ENCODE measurements at regions not wholly inside any gene's neighbourhood (a gene's known extent, or its start where the extent isn't known, plus 50 kb on each side); places are given as distances from the start of the nearest gene placed in this dataset.
"Not testable (repeated sequence)": the region's sequence is repeated elsewhere in the genome, so short reads cannot be mapped to it uniquely, and the experiment has no call there.

DNA sequence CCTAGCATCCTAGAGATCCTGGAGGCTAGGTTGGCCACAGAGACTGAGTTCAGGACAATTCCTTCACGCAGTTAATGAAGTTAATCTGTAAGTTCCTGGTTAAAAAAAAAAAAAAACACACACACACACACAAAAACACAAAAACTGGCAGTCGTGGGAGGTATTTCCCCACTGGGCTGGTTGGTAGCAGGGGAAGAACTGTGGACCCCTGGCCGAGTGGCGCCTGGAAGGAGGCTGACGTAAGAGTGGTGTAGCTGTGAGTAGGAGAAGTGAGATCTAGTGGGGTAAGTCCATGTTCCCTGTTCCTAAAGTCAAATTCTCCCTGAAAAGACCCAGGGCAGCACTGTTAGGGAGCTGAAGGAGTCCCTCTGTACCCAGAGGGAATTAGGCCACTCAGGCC, 461.0 kb upstream of the ZNG1F start:
- DNase-seq (ENCODE audit: low read depth, low spot score); H3K4me1 ChIP-seq (ENCODE audit: control insufficient read depth, extremely low read depth, insufficient read depth, low read length); H3K79me2 ChIP-seq (ENCODE audit: control insufficient read depth, insufficient read depth, low read length); dilution Hi-C loops (cut with MboI; ENCODE audit: extremely low pct_ligation_motif_present, low sequenced_read_pairs); H3K4me2 ChIP-seq (ENCODE audit: control insufficient read depth, extremely low read depth, insufficient read depth, low read depth, low read length); H3K9me1 ChIP-seq (ENCODE audit: control insufficient read depth, extremely low read depth, insufficient read depth, low read length); H3K9ac ChIP-seq (ENCODE audit: control insufficient read depth, extremely low read depth, insufficient read depth, low read length); FAIRE-seq; H4K20me1 ChIP-seq (ENCODE audit: control insufficient read depth, extremely low read depth, insufficient read depth, low read length); H3K36me3 ChIP-seq (ENCODE audit: control insufficient read depth in 2 of 2, extremely low read depth in 1 of 2, insufficient read depth in 2 of 2, low read length in 2 of 2); H3K4me3 ChIP-seq (ENCODE audit: control insufficient read depth in 2 of 3, extremely low read depth in 1 of 3, insufficient read depth in 2 of 3, low read depth in 1 of 3, low read length in 3 of 3); H3K27ac ChIP-seq (ENCODE audit: control insufficient read depth, insufficient read depth, low read length); H3K9me3 ChIP-seq (ENCODE audit: control insufficient read depth, low read depth, low read length); H2AFZ ChIP-seq (ENCODE audit: control insufficient read depth, low read length); H3K27me3 ChIP-seq (ENCODE audit: control insufficient read depth, extremely low read depth, insufficient read depth, low read length): not testable (repeated sequence)

DNA sequence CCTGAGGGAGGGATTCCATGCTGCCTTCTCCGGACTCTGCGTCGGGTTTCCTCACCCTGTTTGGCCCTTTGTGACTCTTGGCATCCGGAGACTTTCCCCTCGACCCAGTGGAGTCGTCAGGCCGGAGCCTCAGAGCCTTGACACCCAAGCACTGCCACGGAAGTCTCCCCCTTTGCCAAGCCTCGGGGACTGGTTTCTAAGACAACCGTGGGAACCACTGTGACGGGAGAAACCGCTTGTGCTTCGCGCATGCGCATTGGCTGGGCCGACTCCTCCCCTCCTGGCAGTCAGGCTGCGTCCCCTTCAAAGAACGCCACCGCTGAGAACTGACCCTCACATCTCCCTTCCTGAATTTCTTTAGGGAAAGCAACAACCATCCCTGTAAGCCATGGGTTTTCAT, 459.4 kb upstream of the ZNG1F start:
- H3K9ac ChIP-seq (ENCODE audit: control insufficient read depth, extremely low read depth, insufficient read depth, low read length); DNase-seq (ENCODE audit: low read depth, low spot score); H3K9me3 ChIP-seq (ENCODE audit: control insufficient read depth, low read depth, low read length); H4K20me1 ChIP-seq (ENCODE audit: control insufficient read depth, extremely low read depth, insufficient read depth, low read length); H2AFZ ChIP-seq (ENCODE audit: control insufficient read depth, low read length); dilution Hi-C loops (cut with MboI; ENCODE audit: extremely low pct_ligation_motif_present, low sequenced_read_pairs); H3K4me3 ChIP-seq (ENCODE audit: control insufficient read depth in 2 of 3, extremely low read depth in 1 of 3, insufficient read depth in 2 of 3, low read depth in 1 of 3, low read length in 3 of 3); H3K79me2 ChIP-seq (ENCODE audit: control insufficient read depth, insufficient read depth, low read length); FAIRE-seq; H3K4me1 ChIP-seq (ENCODE audit: control insufficient read depth, extremely low read depth, insufficient read depth, low read length); H3K36me3 ChIP-seq (ENCODE audit: control insufficient read depth in 2 of 2, extremely low read depth in 1 of 2, insufficient read depth in 2 of 2, low read length in 2 of 2); H3K27ac ChIP-seq (ENCODE audit: control insufficient read depth, insufficient read depth, low read length); H3K27me3 ChIP-seq (ENCODE audit: control insufficient read depth, extremely low read depth, insufficient read depth, low read length); H3K4me2 ChIP-seq (ENCODE audit: control insufficient read depth, extremely low read depth, insufficient read depth, low read depth, low read length); H3K9me1 ChIP-seq (ENCODE audit: control insufficient read depth, extremely low read depth, insufficient read depth, low read length): not testable (repeated sequence)

DNA sequence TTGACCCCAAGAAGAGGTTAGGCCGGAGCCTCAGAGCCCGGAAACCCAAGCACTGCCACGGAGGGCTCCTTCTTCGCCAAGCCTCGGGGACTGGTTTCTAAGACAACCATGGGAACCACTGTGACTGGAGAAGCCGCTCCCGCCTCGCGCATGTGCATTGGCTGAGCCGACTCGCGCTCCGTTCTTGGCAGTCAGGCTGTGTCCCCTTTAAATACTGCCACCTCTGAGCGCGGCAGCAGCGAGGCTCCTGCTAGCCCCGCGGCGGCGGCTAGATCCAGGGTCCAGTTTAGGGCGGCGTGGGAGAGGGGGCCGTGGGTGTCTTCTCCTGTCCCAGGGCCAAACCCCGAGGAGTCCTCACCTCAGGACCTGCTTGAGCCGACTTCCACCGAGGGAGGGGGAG, 457.1 kb upstream of the ZNG1F start:
- DNase-seq (ENCODE audit: low read depth, low spot score); H3K27ac ChIP-seq (ENCODE audit: control insufficient read depth, insufficient read depth, low read length); H3K4me1 ChIP-seq (ENCODE audit: control insufficient read depth, extremely low read depth, insufficient read depth, low read length); H3K4me2 ChIP-seq (ENCODE audit: control insufficient read depth, extremely low read depth, insufficient read depth, low read depth, low read length); H3K9ac ChIP-seq (ENCODE audit: control insufficient read depth, extremely low read depth, insufficient read depth, low read length); H3K36me3 ChIP-seq (ENCODE audit: control insufficient read depth in 2 of 2, extremely low read depth in 1 of 2, insufficient read depth in 2 of 2, low read length in 2 of 2); H3K27me3 ChIP-seq (ENCODE audit: control insufficient read depth, extremely low read depth, insufficient read depth, low read length); H3K9me1 ChIP-seq (ENCODE audit: control insufficient read depth, extremely low read depth, insufficient read depth, low read length); H3K79me2 ChIP-seq (ENCODE audit: control insufficient read depth, insufficient read depth, low read length); H3K9me3 ChIP-seq (ENCODE audit: control insufficient read depth, low read depth, low read length); dilution Hi-C loops (cut with MboI; ENCODE audit: extremely low pct_ligation_motif_present, low sequenced_read_pairs); FAIRE-seq; H2AFZ ChIP-seq (ENCODE audit: control insufficient read depth, low read length); H4K20me1 ChIP-seq (ENCODE audit: control insufficient read depth, extremely low read depth, insufficient read depth, low read length); H3K4me3 ChIP-seq (ENCODE audit: control insufficient read depth in 2 of 3, extremely low read depth in 1 of 3, insufficient read depth in 2 of 3, low read depth in 1 of 3, low read length in 3 of 3): not testable (repeated sequence)

DNA sequence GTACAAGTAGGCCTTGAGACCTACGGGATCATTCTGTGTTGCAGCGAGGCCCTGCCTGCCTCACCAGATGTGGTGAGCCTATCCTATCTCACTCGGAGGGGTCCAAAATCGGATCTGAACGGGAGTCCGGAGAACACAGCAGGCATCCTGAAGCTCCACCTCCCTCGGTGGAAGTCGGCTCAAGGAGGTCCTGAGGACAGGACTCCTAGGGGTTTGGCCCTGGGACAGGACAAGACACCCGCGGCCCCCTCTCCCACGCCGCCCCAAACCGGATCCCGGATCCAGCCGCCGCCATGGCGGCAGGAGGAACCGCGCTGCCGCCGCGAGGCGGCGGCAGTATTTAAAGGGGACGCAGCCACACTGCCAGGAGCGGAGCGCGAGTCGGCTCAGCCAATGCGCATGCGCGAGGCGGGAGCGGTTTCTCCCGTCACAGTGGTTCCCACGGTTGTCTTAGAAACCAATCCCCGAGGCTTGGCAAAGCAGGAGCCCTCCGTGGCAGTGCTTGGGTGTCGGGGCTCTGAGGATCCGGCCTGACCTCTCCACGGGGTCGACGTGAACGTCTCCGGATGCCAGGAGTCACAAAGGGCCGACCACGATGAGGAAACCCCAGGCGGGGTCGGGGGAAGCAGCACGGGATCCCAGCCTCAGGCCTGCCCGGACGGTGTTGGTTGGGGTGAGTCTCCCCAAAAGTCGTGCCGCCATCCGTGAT, 454.6 kb upstream of the ZNG1F start:
- H4K20me1 ChIP-seq (ENCODE audit: control insufficient read depth, extremely low read depth, insufficient read depth, low read length); H3K27me3 ChIP-seq (ENCODE audit: control insufficient read depth, extremely low read depth, insufficient read depth, low read length); H3K9me1 ChIP-seq (ENCODE audit: control insufficient read depth, extremely low read depth, insufficient read depth, low read length); H3K79me2 ChIP-seq (ENCODE audit: control insufficient read depth, insufficient read depth, low read length); H3K4me2 ChIP-seq (ENCODE audit: control insufficient read depth, extremely low read depth, insufficient read depth, low read depth, low read length); FAIRE-seq; H3K9me3 ChIP-seq (ENCODE audit: control insufficient read depth, low read depth, low read length); H3K36me3 ChIP-seq (ENCODE audit: control insufficient read depth in 2 of 2, extremely low read depth in 1 of 2, insufficient read depth in 2 of 2, low read length in 2 of 2); H3K4me1 ChIP-seq (ENCODE audit: control insufficient read depth, extremely low read depth, insufficient read depth, low read length); dilution Hi-C loops (cut with MboI; ENCODE audit: extremely low pct_ligation_motif_present, low sequenced_read_pairs); DNase-seq (ENCODE audit: low read depth, low spot score); H3K27ac ChIP-seq (ENCODE audit: control insufficient read depth, insufficient read depth, low read length); H3K9ac ChIP-seq (ENCODE audit: control insufficient read depth, extremely low read depth, insufficient read depth, low read length): not testable (repeated sequence)
- H2AFZ ChIP-seq (ENCODE audit: control insufficient read depth, low read length) = peak overlapping the region; percentile 43
- H3K4me3 ChIP-seq (ENCODE audit: control insufficient read depth in 2 of 3, extremely low read depth in 1 of 3, insufficient read depth in 2 of 3, low read depth in 1 of 3, low read length in 3 of 3) = peak overlapping the region in 1 of 3 experiments; percentile 42

DNA sequence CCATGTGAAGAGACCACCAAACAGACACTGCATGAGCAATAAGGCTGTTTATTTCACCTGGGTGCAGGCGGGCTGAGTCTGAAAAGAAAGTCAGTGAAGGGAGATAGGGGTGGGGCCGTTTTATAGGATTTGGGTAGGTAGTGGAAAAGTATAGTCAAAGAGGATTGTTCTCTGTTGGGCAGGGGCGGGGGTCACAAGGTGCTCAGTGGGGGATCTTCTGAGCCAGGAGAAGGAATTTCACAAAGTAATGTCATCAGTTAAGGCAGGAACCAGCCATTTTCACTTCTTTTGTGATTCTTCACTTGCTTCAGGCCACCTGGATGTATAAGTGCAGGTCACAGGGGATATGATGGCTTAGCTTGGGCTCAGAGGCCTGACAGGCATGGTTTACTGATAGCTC, 444.6 kb upstream of the ZNG1F start:
- H3K4me3 ChIP-seq (ENCODE audit: control insufficient read depth in 2 of 3, extremely low read depth in 1 of 3, insufficient read depth in 2 of 3, low read depth in 1 of 3, low read length in 3 of 3); H3K36me3 ChIP-seq (ENCODE audit: control insufficient read depth in 2 of 2, extremely low read depth in 1 of 2, insufficient read depth in 2 of 2, low read length in 2 of 2); H3K9ac ChIP-seq (ENCODE audit: control insufficient read depth, extremely low read depth, insufficient read depth, low read length); H2AFZ ChIP-seq (ENCODE audit: control insufficient read depth, low read length); H3K27ac ChIP-seq (ENCODE audit: control insufficient read depth, insufficient read depth, low read length); H4K20me1 ChIP-seq (ENCODE audit: control insufficient read depth, extremely low read depth, insufficient read depth, low read length); DNase-seq (ENCODE audit: low read depth, low spot score); H3K27me3 ChIP-seq (ENCODE audit: control insufficient read depth, extremely low read depth, insufficient read depth, low read length); FAIRE-seq; H3K79me2 ChIP-seq (ENCODE audit: control insufficient read depth, insufficient read depth, low read length); H3K4me1 ChIP-seq (ENCODE audit: control insufficient read depth, extremely low read depth, insufficient read depth, low read length); dilution Hi-C loops (cut with MboI; ENCODE audit: extremely low pct_ligation_motif_present, low sequenced_read_pairs); H3K4me2 ChIP-seq (ENCODE audit: control insufficient read depth, extremely low read depth, insufficient read depth, low read depth, low read length); H3K9me1 ChIP-seq (ENCODE audit: control insufficient read depth, extremely low read depth, insufficient read depth, low read length); H3K9me3 ChIP-seq (ENCODE audit: control insufficient read depth, low read depth, low read length): not testable (repeated sequence)
